ENCODE measurements at regions not wholly inside any gene's neighbourhood (a gene's known extent, or its start where the extent isn't known, plus 50 kb on each side); places are given as distances from the start of the nearest gene placed in this dataset.

- no peak for DNase-seq
These were observed 51.7 kb upstream of the IGFBP3 start for GRCh38 chr7:45972629-45973312.

- DNase-seq: no peak
These were observed 50.6 kb upstream of the IGFBP3 start for GRCh38 chr7:45971661-45972175.

- DNase-seq: no peak
These were observed 50.1 kb upstream of the IGFBP3 start for GRCh38 chr7:45971171-45971570.

Data from activated naive CD4-positive, alpha-beta T cell treated with anti-CD3 and anti-CD28 coated beads, Interleukin-2, amount 50 U/mL, for 16 hours (primary cell).